HepG2 (cell line): ENCODE measurements at regions not wholly inside any gene's neighbourhood (a gene's known extent, or its start where the extent isn't known, plus 50 kb on each side); places are given as distances from the start of the nearest gene placed in this dataset.

ENCODE experiments used
- CHCHD3 ChIP-seq: sonication (generic); formaldehyde crosslinking; IDR thresholded peaks from 2 replicates; pipeline ENCODE4 v1.8.0; 2022; ENCODE audit warnings: mild to moderate bottlenecking, missing genetic modification reagents, moderate library complexity
- CTCF ChIP-seq: sonication (generic); formaldehyde crosslinking; IDR thresholded peaks from 2 replicates; pipeline ENCODE4 v1.5.0; 2020; ENCODE audit warnings: mild to moderate bottlenecking, missing genetic modification reagents, moderate library complexity
- FOXK2 ChIP-seq: fragments of 450-650 bp; IDR thresholded peaks from 2 replicates; pipeline ENCODE4 v1.6.1; 2016
- HDAC6 ChIP-seq: fragments of 200-600 bp; sonication (generic); IDR thresholded peaks from 2 replicates; pipeline ENCODE4 v1.7.0; 2017; ENCODE audit warnings: mild to moderate bottlenecking, antibody characterized with exemption, low read length, low read depth
- MAX ChIP-seq: IDR thresholded peaks from 2 replicates; pipeline ENCODE4 v1.6.1; 2012; ENCODE audit warnings: inconsistent platforms
- NBN ChIP-seq: fragments of 450-650 bp; conservative IDR thresholded peaks from 2 replicates; pipeline ENCODE4 v1.6.1; 2017
- NFYB ChIP-seq: sonication (generic); formaldehyde crosslinking; IDR thresholded peaks from 2 replicates; pipeline ENCODE4 v1.4.0; 2020; ENCODE audit warnings: missing genetic modification reagents
- SOX5 ChIP-seq: IDR thresholded peaks from 2 replicates; pipeline ENCODE4 v1.6.1; 2016; ENCODE audit warnings: borderline replicate concordance
- ZBTB34 ChIP-seq: sonication (generic); formaldehyde crosslinking; IDR thresholded peaks from 2 replicates; pipeline ENCODE4 v1.8.0; 2022; ENCODE audit warnings: mild to moderate bottlenecking, missing genetic modification reagents
- ZNF441 ChIP-seq: sonication (generic); formaldehyde crosslinking; IDR thresholded peaks from 2 replicates; pipeline ENCODE4 v1.7.0; 2021; ENCODE audit warnings: missing genetic modification reagents, borderline replicate concordance
- ZNF781 ChIP-seq: sonication (generic); formaldehyde crosslinking; IDR thresholded peaks from 2 replicates; pipeline ENCODE4 v1.5.1; 2020; ENCODE audit warnings: borderline replicate concordance, mild to moderate bottlenecking, missing genetic modification reagents; ENCODE audit errors: not compliant biosample characterization
- ZSCAN30 ChIP-seq: sonication (generic); formaldehyde crosslinking; IDR thresholded peaks from 2 replicates; pipeline ENCODE4 v1.5.0; 2020; ENCODE audit warnings: mild to moderate bottlenecking, missing genetic modification reagents

- TF ChIP-seq NBN, result no peak
- TF ChIP-seq FOXK2, result no peak
- no peak for TF ChIP-seq CTCF (CRISPR knock-in tag)
- no peak for TF ChIP-seq ZBTB34 (CRISPR knock-in tag)
- TF ChIP-seq ZNF781 (CRISPR knock-in tag), result no peak
- TF ChIP-seq SOX5, result no peak
- no peak for TF ChIP-seq MAX
- TF ChIP-seq HDAC6, result no peak
- no peak for TF ChIP-seq ZNF441 (CRISPR knock-in tag)
- TF ChIP-seq CHCHD3, result no peak
- no peak for TF ChIP-seq NFYB (CRISPR knock-in tag)
- no peak for TF ChIP-seq ZSCAN30 (CRISPR knock-in tag)
These were observed 97.1 kb upstream of the ZNF516 start for GRCh38 chr18:76592096-76592495.
